Suprapubic skin (tissue), 4 donors: ENCODE measurements at regions not wholly inside any gene's neighbourhood (a gene's known extent, or its start where the extent isn't known, plus 50 kb on each side); places are given as distances from the start of the nearest gene placed in this dataset.

Source experiments
- DNase-seq, 2 donors: peaks; one replicate each; pipeline ENCODE4 v3.0.0-alpha.2; 2019; ENCODE audit warnings: low spot score in 2 of 2
- H3K27ac ChIP-seq: fragments of 200-600 bp; sonication (generic); one replicate; pipeline ENCODE4 v1.5.1; 2019
- H3K27me3 ChIP-seq: fragments of 200-600 bp; sonication (generic); one replicate; pipeline ENCODE4 v1.5.1; 2019
- H3K36me3 ChIP-seq: fragments of 200-600 bp; sonication (generic); one replicate; pipeline ENCODE4 v1.5.1; 2019
- H3K4me1 ChIP-seq: fragments of 200-600 bp; sonication (generic); one replicate; pipeline ENCODE4 v1.5.1; 2019
- H3K4me3 ChIP-seq: fragments of 200-600 bp; sonication (generic); one replicate; pipeline ENCODE4 v1.5.1; 2019; ENCODE audit warnings: mild to moderate bottlenecking
- H3K9me3 ChIP-seq: fragments of 200-600 bp; sonication (generic); one replicate; pipeline ENCODE4 v1.5.1; 2019
- EP300 ChIP-seq: sonication (generic); formaldehyde crosslinking; IDR thresholded peaks from one replicate; pipeline ENCODE4 v1.6.1; 2017; ENCODE audit warnings: antibody characterized with exemption
- POLR2A ChIP-seq, 2 donors: fragments of 450-650 bp; IDR thresholded peaks; one replicate each; pipeline ENCODE4 v1.6.1; 2017; ENCODE audit warnings: antibody characterized with exemption in 2 of 2, mild to moderate bottlenecking in 2 of 2, moderate library complexity in 2 of 2
- POLR2AphosphoS5 ChIP-seq, 3 donors: sonication (generic); formaldehyde crosslinking; IDR thresholded peaks; one replicate each; pipeline ENCODE4 v1.6.1; 2017; ENCODE audit warnings: antibody characterized with exemption in 3 of 3
- WGBS: methylation state at CpG from one replicate; pipeline ENCODE4 v1.1.5; 2018; 5-methylcytosine and 5-hydroxymethylcytosine counted together
- TF ChIP-seq, protein P1 (sequence below), 2 donors: fragments of 200-600 bp in 1 of 2; fragments of 450-650 bp in 1 of 2; sonication (generic) in 1 of 2; IDR thresholded peaks; one replicate each; pipeline ENCODE4 v1.5.1; 2016 to 2019; ENCODE audit warnings: antibody characterized with exemption in 2 of 2, mild to moderate bottlenecking in 1 of 2, moderate library complexity in 1 of 2

DNA sequence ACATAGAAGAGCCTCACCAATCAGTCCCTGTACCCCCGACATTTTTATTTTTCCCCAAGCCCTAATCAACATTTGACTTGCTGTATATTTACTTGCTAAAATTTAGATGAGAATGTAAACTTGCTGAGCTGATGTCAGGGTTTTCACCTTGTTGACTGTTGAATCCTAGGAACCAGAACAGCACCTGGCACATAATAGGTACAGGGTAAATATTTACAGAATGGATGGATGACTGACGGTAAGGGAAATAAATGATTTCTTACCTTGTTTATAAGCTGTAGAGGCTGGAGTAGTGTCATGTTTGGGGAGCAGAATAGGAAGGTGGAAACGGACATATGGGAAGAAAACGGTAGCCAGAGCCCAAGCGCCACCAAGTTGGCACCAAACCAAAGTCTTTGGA lies 107.0 kb upstream of the NUDT12 start:
- no peak for DNase-seq
- no peaks in the 10 kb centered on the region for H3K9me3 ChIP-seq
- TF ChIP-seq, protein P1, sequence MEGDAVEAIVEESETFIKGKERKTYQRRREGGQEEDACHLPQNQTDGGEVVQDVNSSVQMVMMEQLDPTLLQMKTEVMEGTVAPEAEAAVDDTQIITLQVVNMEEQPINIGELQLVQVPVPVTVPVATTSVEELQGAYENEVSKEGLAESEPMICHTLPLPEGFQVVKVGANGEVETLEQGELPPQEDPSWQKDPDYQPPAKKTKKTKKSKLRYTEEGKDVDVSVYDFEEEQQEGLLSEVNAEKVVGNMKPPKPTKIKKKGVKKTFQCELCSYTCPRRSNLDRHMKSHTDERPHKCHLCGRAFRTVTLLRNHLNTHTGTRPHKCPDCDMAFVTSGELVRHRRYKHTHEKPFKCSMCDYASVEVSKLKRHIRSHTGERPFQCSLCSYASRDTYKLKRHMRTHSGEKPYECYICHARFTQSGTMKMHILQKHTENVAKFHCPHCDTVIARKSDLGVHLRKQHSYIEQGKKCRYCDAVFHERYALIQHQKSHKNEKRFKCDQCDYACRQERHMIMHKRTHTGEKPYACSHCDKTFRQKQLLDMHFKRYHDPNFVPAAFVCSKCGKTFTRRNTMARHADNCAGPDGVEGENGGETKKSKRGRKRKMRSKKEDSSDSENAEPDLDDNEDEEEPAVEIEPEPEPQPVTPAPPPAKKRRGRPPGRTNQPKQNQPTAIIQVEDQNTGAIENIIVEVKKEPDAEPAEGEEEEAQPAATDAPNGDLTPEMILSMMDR (IDR thresholded peaks at IDR 0.05), result no peak
- TF ChIP-seq POLR2A (IDR thresholded peaks at IDR 0.05) (no peak), EP300 (no peak), POLR2AphosphoS5 (IDR thresholded peaks at IDR 0.05) (no peak)
- H3K4me1 ChIP-seq, result no peaks in the 10 kb centered on the region
- H3K4me3 ChIP-seq, result no peak overlapping the region
- H3K27me3 ChIP-seq, result no peaks in the 10 kb centered on the region
- WGBS, result 84% methylated on average over 5 of the region's 5 CpGs
- no peak overlapping the region for H3K27ac ChIP-seq
- H3K36me3 ChIP-seq, result no peaks in the 10 kb centered on the region

DNA sequence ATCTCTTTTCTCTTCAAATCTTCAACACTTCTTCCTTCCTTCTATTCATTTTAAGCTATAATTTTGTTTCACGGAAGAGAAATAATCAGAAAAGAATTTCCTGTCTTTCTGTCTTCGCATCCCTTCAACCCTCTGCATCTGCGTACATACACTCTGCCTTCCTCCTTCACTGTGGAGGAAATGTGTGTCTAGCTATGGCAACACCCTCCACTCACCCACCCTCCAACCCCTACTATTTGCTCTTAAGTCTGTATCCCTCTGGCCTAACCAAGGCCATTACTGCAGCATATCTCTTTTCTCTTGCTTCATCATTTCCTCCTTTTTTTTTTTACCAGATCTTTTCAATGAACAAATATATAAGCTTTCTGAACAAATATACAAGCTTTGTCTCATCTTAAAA lies 105.7 kb upstream of the NUDT12 start:
- no peak overlapping the region for H3K27ac ChIP-seq
- no peaks in the 10 kb centered on the region for H3K4me1 ChIP-seq
- no peaks in the 10 kb centered on the region for H3K9me3 ChIP-seq
- H3K4me3 ChIP-seq, result no peak overlapping the region
- no peaks in the 10 kb centered on the region for H3K27me3 ChIP-seq
- TF ChIP-seq EP300, result no peak
- no peak for DNase-seq
- H3K36me3 ChIP-seq, result no peaks in the 10 kb centered on the region
- 75% methylated on average over 3 of the region's 3 CpGs for WGBS

DNA sequence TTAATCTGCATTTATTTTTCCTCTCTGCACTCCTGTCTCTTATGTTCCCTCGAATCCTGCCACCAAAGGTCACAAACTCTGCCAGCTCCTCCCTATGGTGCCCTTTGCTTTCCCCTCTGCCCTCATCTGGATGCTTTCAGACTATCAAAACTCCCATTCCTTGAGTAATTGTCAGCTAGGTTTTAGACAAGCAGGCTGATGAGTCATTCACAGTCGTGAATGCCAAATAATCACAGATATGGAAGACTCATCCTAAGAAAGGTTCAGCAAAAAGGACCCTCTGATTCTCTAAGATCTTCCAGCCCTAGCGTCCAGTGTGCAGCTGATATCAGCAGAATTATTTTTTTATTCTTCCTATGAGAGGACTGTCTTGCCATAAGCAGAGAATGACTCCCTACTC lies 104.5 kb upstream of the NUDT12 start:
- TF ChIP-seq EP300 (no peak), POLR2A (IDR thresholded peaks at IDR 0.05) (no peak), POLR2AphosphoS5 (IDR thresholded peaks at IDR 0.05) (no peak)
- TF ChIP-seq, protein P1 (IDR thresholded peaks at IDR 0.05), result no peak
- DNase-seq, result no peak
- Histone ChIP-seq H3K27me3 (no peaks in the 10 kb centered on the region), H3K4me1 (no peaks in the 10 kb centered on the region), H3K36me3 (no peaks in the 10 kb centered on the region), H3K4me3 (no peak overlapping the region), H3K27ac (no peak overlapping the region), H3K9me3 (no peaks in the 10 kb centered on the region)
- WGBS, result 52% methylated on average over 3 of the region's 3 CpGs

DNA sequence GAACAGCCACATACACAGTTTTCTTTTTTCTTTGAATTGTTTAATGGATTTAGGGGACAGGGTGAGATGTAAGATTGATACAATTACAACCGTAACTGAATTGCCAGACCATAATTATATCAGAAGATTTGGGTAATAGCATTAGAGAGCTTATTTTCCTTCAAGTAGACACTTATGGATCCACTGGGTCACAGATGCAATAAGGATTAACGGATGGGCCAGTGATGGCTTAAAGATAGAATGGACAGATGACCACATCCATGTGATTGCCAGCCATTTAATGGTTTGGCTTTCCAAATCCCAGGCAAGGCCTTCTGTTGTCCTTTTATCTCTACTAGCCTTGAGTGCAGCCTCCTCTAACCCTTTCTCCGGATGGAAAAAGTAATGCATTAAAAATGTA lies 94.7 kb upstream of the NUDT12 start:
- no peaks in the 10 kb centered on the region for H3K27me3 ChIP-seq
- no peak for DNase-seq
- whole genome bisulfite sequencing, result 88% methylated on average over 3 of the region's 3 CpGs
- no peaks in the 10 kb centered on the region for H3K9me3 ChIP-seq
- H3K4me3 ChIP-seq, result no peak overlapping the region
- H3K27ac ChIP-seq, result no peak overlapping the region
- H3K36me3 ChIP-seq, result no peaks in the 10 kb centered on the region
- TF ChIP-seq, protein P1 (IDR thresholded peaks at IDR 0.05), result no peak
- TF ChIP-seq POLR2A (IDR thresholded peaks at IDR 0.05) (no peak), EP300 (no peak), POLR2AphosphoS5 (IDR thresholded peaks at IDR 0.05) (no peak)
- H3K4me1 ChIP-seq, result no peaks in the 10 kb centered on the region

DNA sequence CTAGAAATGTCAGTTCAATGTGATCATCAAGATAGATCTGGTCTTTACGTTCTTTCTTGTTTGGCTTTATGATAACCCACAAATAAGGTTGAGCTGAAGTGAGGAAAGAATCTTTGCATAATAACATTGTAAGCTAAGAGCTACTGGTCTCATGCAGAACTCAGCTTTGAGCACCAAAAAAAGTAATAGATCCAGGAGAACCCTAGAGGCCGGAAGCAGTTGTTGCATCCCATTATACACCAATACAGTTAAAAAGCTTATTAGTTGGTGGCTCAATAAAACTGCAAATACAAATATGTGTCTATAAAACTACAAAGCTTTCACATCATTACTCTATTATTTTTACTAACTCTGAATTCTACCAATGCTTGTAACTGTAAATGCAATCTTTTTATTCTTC lies 85.5 kb upstream of the NUDT12 start:
- TF ChIP-seq, protein P1 (IDR thresholded peaks at IDR 0.05), result no peak
- TF ChIP-seq EP300 (no peak), POLR2AphosphoS5 (IDR thresholded peaks at IDR 0.05) (no peak), POLR2A (IDR thresholded peaks at IDR 0.05) (no peak)
- Histone ChIP-seq H3K36me3 (no peaks in the 10 kb centered on the region), H3K4me3 (no peak overlapping the region), H3K27ac (no peak overlapping the region), H3K27me3 (no peaks in the 10 kb centered on the region), H3K9me3 (no peaks in the 10 kb centered on the region), H3K4me1 (no peaks in the 10 kb centered on the region)
- DNase-seq, result no peak
- 87% methylated on average over 2 of the region's 2 CpGs for WGBS
